ENCODE measurements at regions not wholly inside any gene's neighbourhood (a gene's known extent, or its start where the extent isn't known, plus 50 kb on each side); places are given as distances from the start of the nearest gene placed in this dataset.

DNA sequence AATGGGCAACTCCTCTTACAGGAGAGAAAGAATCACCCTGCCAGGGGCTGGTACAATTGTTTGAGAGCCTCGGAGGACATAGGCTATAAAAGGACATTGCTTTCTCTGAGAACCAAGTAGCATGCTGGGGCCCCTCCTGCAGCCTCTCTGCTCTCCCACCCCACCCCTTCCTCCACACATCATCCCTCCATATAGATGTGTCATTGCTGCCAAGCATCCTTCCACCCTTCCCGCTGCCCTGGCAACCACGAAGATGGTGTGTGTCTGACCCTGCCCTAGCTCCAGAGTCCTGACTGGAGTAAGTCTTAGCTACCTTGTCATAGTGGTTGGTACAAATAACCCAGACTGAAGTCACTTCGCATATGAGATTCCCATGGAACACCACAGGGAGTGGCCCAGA lies 129.7 kb downstream of the SNX5 start:
- ATAC-seq: no peak
- Histone ChIP-seq H3K27me3 (no peaks in the 10 kb centered on the region), H3K9me3 (no peaks in the 10 kb centered on the region), H3K27ac (no peak overlapping the region), H3K4me1 (peaks cover 0 to 11% (median 5%) of the 10 kb centered on the region in 3 donors), H3K36me3 (no peaks in the 10 kb centered on the region), H3K4me3 (no peak overlapping the region)
- intact Hi-C loops (cut with DNase I): no loop called here
- no peak for FAIRE-seq
- 85 to 88% methylated on average over 4 of the region's 4 CpGs for WGBS, 2 donors
- TF ChIP-seq CTCF (IDR thresholded peaks at IDR 0.05): no peak
- DNase-seq: peak in 1 of 6 donors; percentile 41

DNA sequence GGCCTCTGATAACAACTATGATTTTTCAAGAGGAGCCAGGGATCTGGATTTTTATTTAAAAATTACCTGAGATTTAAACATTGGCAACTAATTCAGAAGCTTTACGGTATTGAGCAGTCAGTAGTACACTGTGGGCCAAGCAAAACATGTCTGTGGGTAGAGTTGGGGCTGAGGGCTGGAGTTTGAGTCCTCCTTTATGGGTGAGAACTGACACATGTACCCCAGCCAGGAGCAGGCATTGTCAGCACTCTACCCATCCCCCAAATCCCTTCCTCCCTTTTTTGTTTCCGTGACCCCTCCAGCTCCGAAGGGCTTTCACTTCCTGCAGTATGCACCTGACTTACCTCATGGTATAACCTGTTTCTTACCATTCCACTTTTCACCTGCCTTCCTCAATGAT lies 131.4 kb downstream of the SNX5 start:
- FAIRE-seq (no peak), DNase-seq (no peak), ATAC-seq (no peak)
- Histone ChIP-seq H3K36me3 (no peaks in the 10 kb centered on the region), H3K27ac (no peak overlapping the region), H3K27me3 (no peaks in the 10 kb centered on the region), H3K4me1 (peaks cover 0 to 11% (median 5%) of the 10 kb centered on the region in 3 donors), H3K4me3 (no peak overlapping the region), H3K9me3 (no peaks in the 10 kb centered on the region)
- no peak for TF ChIP-seq CTCF (IDR thresholded peaks at IDR 0.05)
- WGBS, 2 donors: 91 to 92% methylated on average over 3 of the region's 3 CpGs
- intact Hi-C loops (cut with DNase I): no loop called here

- H3K9me3 ChIP-seq: no peaks in the 10 kb centered on the region
- 87 to 89% methylated on average over 12 of the region's 12 CpGs for WGBS, 2 donors
- H3K27ac ChIP-seq: peak overlapping the region in 1 of 4 donors; percentile 60
- no peak overlapping the region for H3K4me3 ChIP-seq
- DNase-seq (peak in 3 of 6 donors; percentile 41 to 57 (median 44)), ATAC-seq (peak in 3 of 4 donors; percentile 54 to 71 (median 63)), FAIRE-seq (no peak)
- peaks cover 0 to 11% (median 5%) of the 10 kb centered on the region in 3 donors for H3K4me1 ChIP-seq
- no peaks in the 10 kb centered on the region for H3K36me3 ChIP-seq
- no peaks in the 10 kb centered on the region for H3K27me3 ChIP-seq
- no peak for TF ChIP-seq CTCF (IDR thresholded peaks at IDR 0.05)
- intact Hi-C loops (cut with DNase I): no loop called here
These were observed 132.2 kb downstream of the SNX5 start for GRCh38 chr20:17836303-17836861.

GRCh38 chr20:17835934-17836300 lies 132.7 kb downstream of the SNX5 start:
- Histone ChIP-seq H3K9me3 (no peaks in the 10 kb centered on the region), H3K27ac (peak overlapping the region in 1 of 4 donors; percentile 60), H3K4me1 (peaks cover 0 to 11% (median 5%) of the 10 kb centered on the region in 3 donors), H3K27me3 (no peaks in the 10 kb centered on the region), H3K4me3 (no peak overlapping the region), H3K36me3 (no peaks in the 10 kb centered on the region)
- 81 to 89% methylated on average over 9 of the region's 9 CpGs for WGBS, 2 donors
- DNase-seq: peak in 1 of 6 donors; percentile 21
- ATAC-seq: peak in 2 of 4 donors; percentile 6 to 7
- TF ChIP-seq CTCF (IDR thresholded peaks at IDR 0.05): no peak
- intact Hi-C loops (cut with DNase I): no loop called here
- no peak for FAIRE-seq

DNA sequence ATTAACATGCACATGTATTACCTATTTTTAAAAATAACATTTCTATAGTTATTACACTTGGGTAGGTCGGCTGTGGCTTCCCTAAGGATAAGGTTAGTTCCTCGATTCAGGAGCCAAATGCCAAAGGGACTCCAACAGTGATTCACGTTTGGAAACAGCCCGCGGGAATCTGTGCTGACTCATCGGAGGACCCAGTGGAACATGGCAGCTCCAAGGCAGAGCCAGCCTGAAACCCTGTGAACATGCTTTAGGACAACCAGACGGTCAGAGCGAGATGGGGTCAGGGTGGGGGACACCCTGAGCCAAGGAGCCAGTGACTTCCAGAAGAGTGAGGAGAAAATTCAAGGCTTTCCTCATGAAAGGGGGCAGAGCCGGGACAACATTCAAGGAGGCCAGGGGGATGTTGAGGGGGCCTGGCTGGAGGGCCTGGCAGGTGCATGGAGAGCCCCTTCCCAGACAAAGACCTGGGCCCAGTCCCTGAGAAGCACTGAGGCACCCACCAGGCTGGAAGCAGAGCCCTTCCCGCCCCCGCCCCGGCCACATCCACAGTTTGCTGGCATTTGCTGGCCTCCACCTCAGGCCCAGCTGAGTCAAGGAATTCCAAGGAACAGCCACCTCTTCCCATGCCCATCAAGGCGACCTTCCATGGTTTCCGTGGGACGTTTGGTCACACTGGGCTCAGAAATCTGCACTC lies 133.2 kb downstream of the SNX5 start:
- no peaks in the 10 kb centered on the region for H3K9me3 ChIP-seq
- ATAC-seq: peak; percentile 48 to 71 (median 60)
- WGBS, 2 donors: 74% methylated on average over 15 of the region's 15 CpGs

More for the DNA sequence above, 133.2 kb downstream of the SNX5 start:
- no peaks in the 10 kb centered on the region for H3K36me3 ChIP-seq
- no peak for TF ChIP-seq CTCF (IDR thresholded peaks at IDR 0.05)
- H3K4me1 ChIP-seq: peaks cover 0 to 11% (median 5%) of the 10 kb centered on the region in 3 donors
- DNase-seq (peak in 3 of 6 donors; percentile 52 to 65 (median 61)), FAIRE-seq (no peak)
- intact Hi-C loops (cut with DNase I): no loop called here
- peak overlapping the region in 1 of 4 donors; percentile 60 for H3K27ac ChIP-seq
- no peak overlapping the region for H3K4me3 ChIP-seq
- no peaks in the 10 kb centered on the region for H3K27me3 ChIP-seq

Data from pancreas (tissue), 10 donors.